Activated T-helper 17 cell treated with anti-CD3 and anti-CD28 coated beads, Interleukin-2, amount 50 U/mL, for 72 hours (primary cell): ENCODE measurements at regions not wholly inside any gene's neighbourhood (a gene's known extent, or its start where the extent isn't known, plus 50 kb on each side); places are given as distances from the start of the nearest gene placed in this dataset.
"Not testable (repeated sequence)": the region's sequence is repeated elsewhere in the genome, so short reads cannot be mapped to it uniquely, and the experiment has no call there.

Experiments used
- ATAC-seq: fragments of 150-1000 bp; cut with Tn5 transposase; replicated peaks from 2 replicates; pipeline ENCODE4 v1.10.0; 2021; ENCODE audit warnings: mild to moderate bottlenecking, moderate library complexity
- H3K27ac Mint-ChIP-seq: one replicate; pipeline ENCODE4 v1.8.0; 2022; ENCODE audit warnings: mixed read lengths
- H3K27me3 Mint-ChIP-seq: one replicate; pipeline ENCODE4 v1.8.0; 2022; ENCODE audit warnings: mixed read lengths
- H3K36me3 Mint-ChIP-seq: one replicate; pipeline ENCODE4 v1.8.0; 2022; ENCODE audit warnings: low read depth, mild to moderate bottlenecking, mixed read lengths
- H3K4me1 Mint-ChIP-seq: one replicate; pipeline ENCODE4 v1.8.0; 2022; ENCODE audit warnings: mixed read lengths
- H3K4me3 Mint-ChIP-seq: one replicate; pipeline ENCODE4 v1.8.0; 2022; ENCODE audit warnings: mild to moderate bottlenecking, mixed read lengths
- H3K9me3 Mint-ChIP-seq: one replicate; pipeline ENCODE4 v1.8.0; 2022; ENCODE audit warnings: mixed read lengths

- Mint-ChIP-seq H3K9me3 (no peaks in the 10 kb centered on the region), H3K27ac (no peak overlapping the region), H3K36me3 (no peaks in the 10 kb centered on the region), H3K4me1 (no peaks in the 10 kb centered on the region), H3K27me3 (no peaks in the 10 kb centered on the region), H3K4me3 (no peak overlapping the region)
- no peak for ATAC-seq
Measured at GRCh38 chr11:82246926-82247325, 486.7 kb downstream of the FAM181B start.

- no peak for ATAC-seq
- Mint-ChIP-seq H3K4me1 (no peaks in the 10 kb centered on the region), H3K9me3 (peaks cover 3% of the 10 kb centered on the region), H3K27me3 (no peaks in the 10 kb centered on the region), H3K4me3 (no peak overlapping the region), H3K27ac (no peak overlapping the region), H3K36me3 (no peaks in the 10 kb centered on the region)
Measured at GRCh38 chr11:82239498-82239897, 494.2 kb downstream of the FAM181B start.

- no peaks in the 10 kb centered on the region for H3K9me3 Mint-ChIP-seq
- H3K27me3 Mint-ChIP-seq = no peaks in the 10 kb centered on the region
- ATAC-seq = no peak
- no peak overlapping the region for H3K27ac Mint-ChIP-seq
- H3K4me3 Mint-ChIP-seq = no peak overlapping the region
- H3K36me3 Mint-ChIP-seq = no peaks in the 10 kb centered on the region
- no peaks in the 10 kb centered on the region for H3K4me1 Mint-ChIP-seq
Measured at GRCh38 chr11:82234256-82234655, 499.4 kb downstream of the FAM181B start.

GRCh38 chr11:82233201-82233600, 500.5 kb downstream of the FAM181B start:
- Mint-ChIP-seq H3K27me3 (no peaks in the 10 kb centered on the region), H3K36me3 (no peaks in the 10 kb centered on the region), H3K4me3 (no peak overlapping the region), H3K4me1 (no peaks in the 10 kb centered on the region), H3K9me3 (no peaks in the 10 kb centered on the region), H3K27ac (no peak overlapping the region)
- no peak for ATAC-seq

- no peaks in the 10 kb centered on the region for H3K27me3 Mint-ChIP-seq
- H3K36me3 Mint-ChIP-seq = no peaks in the 10 kb centered on the region
- no peak for ATAC-seq
- H3K4me1 Mint-ChIP-seq = no peaks in the 10 kb centered on the region
- H3K9me3 Mint-ChIP-seq = no peaks in the 10 kb centered on the region
- no peak overlapping the region for H3K27ac Mint-ChIP-seq
- H3K4me3 Mint-ChIP-seq = no peak overlapping the region
Measured at GRCh38 chr11:82229341-82229740, 504.3 kb downstream of the FAM181B start.

- ATAC-seq = no peak
- H3K27me3 Mint-ChIP-seq = no peaks in the 10 kb centered on the region
- H3K27ac Mint-ChIP-seq = no peak overlapping the region
- no peaks in the 10 kb centered on the region for H3K36me3 Mint-ChIP-seq
- no peaks in the 10 kb centered on the region for H3K4me1 Mint-ChIP-seq
- H3K4me3 Mint-ChIP-seq = no peak overlapping the region
- no peaks in the 10 kb centered on the region for H3K9me3 Mint-ChIP-seq
Measured at GRCh38 chr11:82225930-82226329, 507.7 kb downstream of the FAM181B start.

GRCh38 chr11:82225502-82225901, 508.2 kb downstream of the FAM181B start:
- Mint-ChIP-seq H3K27ac (no peak overlapping the region), H3K4me1 (no peaks in the 10 kb centered on the region), H3K9me3 (no peaks in the 10 kb centered on the region), H3K27me3 (no peaks in the 10 kb centered on the region), H3K36me3 (no peaks in the 10 kb centered on the region), H3K4me3 (no peak overlapping the region)
- no peak for ATAC-seq

GRCh38 chr11:82216927-82217570, 516.6 kb downstream of the FAM181B start:
- Mint-ChIP-seq H3K27me3 (no peaks in the 10 kb centered on the region), H3K9me3 (no peaks in the 10 kb centered on the region), H3K4me3 (no peak overlapping the region), H3K4me1 (no peaks in the 10 kb centered on the region), H3K27ac (no peak overlapping the region), H3K36me3 (no peaks in the 10 kb centered on the region)
- no peak for ATAC-seq

- Mint-ChIP-seq H3K9me3 (no peaks in the 10 kb centered on the region), H3K36me3 (no peaks in the 10 kb centered on the region), H3K27me3 (no peaks in the 10 kb centered on the region), H3K4me3 (no peak overlapping the region), H3K27ac (no peak overlapping the region), H3K4me1 (no peaks in the 10 kb centered on the region)
- no peak for ATAC-seq
Measured at GRCh38 chr11:82210011-82210410, 523.7 kb downstream of the FAM181B start.

- H3K4me3 Mint-ChIP-seq = no peak overlapping the region
- no peak for ATAC-seq
- H3K4me1 Mint-ChIP-seq = no peaks in the 10 kb centered on the region
- peaks cover 4% of the 10 kb centered on the region for H3K9me3 Mint-ChIP-seq
- H3K36me3 Mint-ChIP-seq = no peaks in the 10 kb centered on the region
- no peak overlapping the region for H3K27ac Mint-ChIP-seq
- H3K27me3 Mint-ChIP-seq = no peaks in the 10 kb centered on the region
Measured at GRCh38 chr11:82195283-82195682, 538.4 kb downstream of the FAM181B start.

GRCh38 chr11:82194521-82194920, 539.1 kb downstream of the FAM181B start:
- Mint-ChIP-seq H3K36me3 (no peaks in the 10 kb centered on the region), H3K4me3 (no peak overlapping the region), H3K4me1 (no peaks in the 10 kb centered on the region), H3K27me3 (no peaks in the 10 kb centered on the region), H3K9me3 (peaks cover 4% of the 10 kb centered on the region), H3K27ac (no peak overlapping the region)
- no peak for ATAC-seq

- ATAC-seq = no peak
- H3K27me3 Mint-ChIP-seq = no peaks in the 10 kb centered on the region
- no peaks in the 10 kb centered on the region for H3K4me1 Mint-ChIP-seq
- H3K4me3 Mint-ChIP-seq = no peak overlapping the region
- no peak overlapping the region for H3K27ac Mint-ChIP-seq
- peaks cover 4% of the 10 kb centered on the region for H3K9me3 Mint-ChIP-seq
- H3K36me3 Mint-ChIP-seq = no peaks in the 10 kb centered on the region
Measured at GRCh38 chr11:82191695-82192094, 542.0 kb downstream of the FAM181B start.

GRCh38 chr11:82185925-82186324, 547.7 kb downstream of the FAM181B start:
- H3K27ac Mint-ChIP-seq = no peak overlapping the region
- no peak overlapping the region for H3K4me3 Mint-ChIP-seq
- H3K27me3 Mint-ChIP-seq = no peaks in the 10 kb centered on the region
- no peaks in the 10 kb centered on the region for H3K9me3 Mint-ChIP-seq
- no peaks in the 10 kb centered on the region for H3K36me3 Mint-ChIP-seq
- no peak for ATAC-seq
- no peaks in the 10 kb centered on the region for H3K4me1 Mint-ChIP-seq

GRCh38 chr11:82184966-82185365, 548.7 kb downstream of the FAM181B start:
- no peaks in the 10 kb centered on the region for H3K9me3 Mint-ChIP-seq
- no peak for ATAC-seq
- H3K27ac Mint-ChIP-seq = no peak overlapping the region
- H3K27me3 Mint-ChIP-seq = no peaks in the 10 kb centered on the region
- H3K36me3 Mint-ChIP-seq = no peaks in the 10 kb centered on the region
- no peak overlapping the region for H3K4me3 Mint-ChIP-seq
- H3K4me1 Mint-ChIP-seq = no peaks in the 10 kb centered on the region

- H3K36me3 Mint-ChIP-seq = no peaks in the 10 kb centered on the region
- no peaks in the 10 kb centered on the region for H3K9me3 Mint-ChIP-seq
- H3K4me1 Mint-ChIP-seq = no peaks in the 10 kb centered on the region
- ATAC-seq = no peak
- no peak overlapping the region for H3K27ac Mint-ChIP-seq
- no peak overlapping the region for H3K4me3 Mint-ChIP-seq
- no peaks in the 10 kb centered on the region for H3K27me3 Mint-ChIP-seq
Measured at GRCh38 chr11:82183346-82183745, 550.3 kb downstream of the FAM181B start.

GRCh38 chr11:82182697-82183096, 551.0 kb downstream of the FAM181B start:
- H3K36me3 Mint-ChIP-seq, ATAC-seq, H3K27ac Mint-ChIP-seq, H3K9me3 Mint-ChIP-seq, H3K27me3 Mint-ChIP-seq, H3K4me1 Mint-ChIP-seq, H3K4me3 Mint-ChIP-seq: not testable (repeated sequence)
